ENCODE measurements at regions not wholly inside any gene's neighbourhood (a gene's known extent, or its start where the extent isn't known, plus 50 kb on each side); places are given as distances from the start of the nearest gene placed in this dataset.

DNA sequence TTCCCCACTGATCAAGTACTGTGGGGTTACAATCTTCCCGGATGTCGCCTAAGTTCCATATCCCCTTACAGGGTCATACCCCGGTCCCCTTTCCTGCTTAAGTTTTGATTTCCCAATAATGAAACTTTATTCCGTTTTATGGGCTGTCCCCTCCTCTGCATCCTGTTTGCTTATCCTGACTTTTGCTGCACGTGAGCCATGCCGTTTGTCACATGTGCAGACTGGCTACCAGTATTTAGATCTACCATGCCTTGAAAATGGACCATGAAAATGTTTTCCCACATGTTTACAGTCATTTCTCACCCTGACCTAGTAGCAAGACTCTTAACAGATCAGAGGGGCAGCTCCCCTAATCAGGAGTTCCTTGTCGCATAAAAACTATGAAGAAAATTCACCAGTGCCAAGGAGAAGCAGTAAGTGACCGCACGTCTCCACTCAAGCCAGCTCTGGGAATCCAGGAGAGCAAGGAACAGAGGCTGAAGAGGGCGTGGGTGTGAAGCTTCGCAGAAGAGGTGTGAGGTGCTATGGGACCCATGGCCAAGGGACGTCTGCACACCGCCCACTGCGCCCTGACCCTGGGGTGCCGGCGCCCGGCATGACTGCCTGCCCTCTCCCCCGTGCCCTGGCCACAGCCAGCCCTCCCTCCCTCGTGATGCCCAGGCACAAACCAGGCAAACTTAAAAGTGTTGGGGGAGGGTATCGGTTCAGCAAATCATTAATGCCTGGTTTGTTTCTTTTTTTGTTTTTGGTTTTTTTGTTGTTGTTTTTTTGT lies 440.8 kb upstream of the SALL3 start:
- no peaks in the 10 kb centered on the region for H3K36me3 ChIP-seq (ENCODE audit: control insufficient read depth in 3 of 3, insufficient read depth in 3 of 3, low read length in 3 of 3)
- H3K9me3 ChIP-seq (ENCODE audit: control insufficient read depth in 3 of 3, low read length in 3 of 3) = no peaks in the 10 kb centered on the region
- H3K9ac ChIP-seq (ENCODE audit: low read depth in 1 of 3, low read length in 3 of 3) = no peak overlapping the region
- peaks cover 0 to 10% (median 0%) of the 10 kb centered on the region in 3 donors for H3K27me3 ChIP-seq (ENCODE audit: control insufficient read depth in 3 of 3, insufficient read depth in 3 of 3, low read length in 3 of 3)
- H3K4me3 ChIP-seq (ENCODE audit: low read length in 3 of 3) = no peak overlapping the region
- no peaks in the 10 kb centered on the region for H3K4me1 ChIP-seq (ENCODE audit: control insufficient read depth in 3 of 3, insufficient read depth in 3 of 3, low read length in 3 of 3)
- H3K27ac ChIP-seq (ENCODE audit: low read depth, low read length) = no peak overlapping the region

DNA sequence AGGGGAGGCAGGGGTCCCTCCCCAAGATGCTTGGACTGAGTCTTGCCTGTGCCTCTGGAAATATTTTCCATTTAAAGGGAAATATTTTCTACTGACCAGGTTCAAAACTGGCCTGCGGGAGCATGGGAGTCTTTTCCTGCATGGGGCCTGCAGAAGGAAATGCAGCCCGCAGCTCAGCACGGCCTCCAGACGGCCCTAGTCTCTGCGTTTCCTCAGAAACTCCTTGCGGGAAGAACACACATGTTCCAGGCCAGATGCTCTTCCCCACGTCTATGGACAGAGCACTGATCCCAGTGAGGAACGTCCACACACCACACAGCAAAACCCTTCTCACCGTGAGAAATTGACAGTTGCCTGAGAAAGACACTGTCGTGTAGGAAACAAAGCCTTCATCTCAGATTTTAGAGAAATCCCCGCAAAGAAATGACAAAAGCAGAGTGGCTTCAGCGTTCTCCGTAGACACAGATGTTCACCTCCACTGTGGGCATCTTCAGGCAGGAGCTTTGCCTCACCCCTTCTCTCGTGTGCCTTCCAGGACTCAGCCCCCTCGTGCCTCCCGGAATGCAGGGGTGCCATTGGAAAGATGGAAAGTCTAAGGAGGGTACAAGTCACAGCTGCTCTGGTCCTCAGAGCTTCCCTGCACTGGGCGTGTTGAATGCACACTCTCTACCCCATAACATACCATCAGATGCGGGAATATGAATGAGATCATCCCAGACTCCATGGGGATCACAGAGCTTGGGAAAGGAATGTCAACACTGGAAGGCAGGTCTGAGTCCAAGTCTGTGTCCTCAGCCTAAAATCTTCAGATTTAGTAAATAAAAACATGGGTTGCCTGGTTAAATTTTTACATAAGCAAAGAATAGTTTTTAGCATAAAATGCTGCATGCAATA lies 438.7 kb upstream of the SALL3 start:
- Histone ChIP-seq H3K4me1 (ENCODE audit: control insufficient read depth in 3 of 3, insufficient read depth in 3 of 3, low read length in 3 of 3) (no peaks in the 10 kb centered on the region), H3K27ac (ENCODE audit: low read depth, low read length) (no peak overlapping the region), H3K36me3 (ENCODE audit: control insufficient read depth in 3 of 3, insufficient read depth in 3 of 3, low read length in 3 of 3) (no peaks in the 10 kb centered on the region), H3K9me3 (ENCODE audit: control insufficient read depth in 3 of 3, low read length in 3 of 3) (no peaks in the 10 kb centered on the region), H3K9ac (ENCODE audit: low read depth in 1 of 3, low read length in 3 of 3) (no peak overlapping the region), H3K4me3 (ENCODE audit: low read length in 3 of 3) (no peak overlapping the region), H3K27me3 (ENCODE audit: control insufficient read depth in 3 of 3, insufficient read depth in 3 of 3, low read length in 3 of 3) (peaks cover 0 to 10% (median 0%) of the 10 kb centered on the region in 3 donors)

DNA sequence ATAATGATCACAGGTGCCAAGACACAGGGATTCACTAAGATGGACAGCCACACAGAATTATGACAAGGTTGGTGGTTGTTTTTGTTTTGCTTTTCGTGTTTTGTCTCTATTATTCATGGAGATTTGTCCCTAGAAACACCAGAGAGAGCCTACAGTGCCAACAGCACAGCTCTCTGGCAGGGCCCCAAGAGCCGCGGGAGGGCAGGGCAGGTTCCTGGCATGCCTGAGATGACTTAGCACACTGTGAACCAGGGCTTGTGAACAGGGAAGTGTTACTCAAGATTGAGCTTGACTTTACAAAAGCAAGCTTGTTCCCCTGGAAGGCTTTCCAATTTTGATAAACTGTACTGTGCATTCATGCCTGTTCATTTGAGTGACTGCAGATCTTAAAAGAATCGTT lies 437.4 kb upstream of the SALL3 start:
- Histone ChIP-seq H3K9ac (ENCODE audit: low read depth in 1 of 3, low read length in 3 of 3) (no peak overlapping the region), H3K27me3 (ENCODE audit: control insufficient read depth in 3 of 3, insufficient read depth in 3 of 3, low read length in 3 of 3) (peaks cover 0 to 5% (median 3%) of the 10 kb centered on the region in 3 donors)

DNA sequence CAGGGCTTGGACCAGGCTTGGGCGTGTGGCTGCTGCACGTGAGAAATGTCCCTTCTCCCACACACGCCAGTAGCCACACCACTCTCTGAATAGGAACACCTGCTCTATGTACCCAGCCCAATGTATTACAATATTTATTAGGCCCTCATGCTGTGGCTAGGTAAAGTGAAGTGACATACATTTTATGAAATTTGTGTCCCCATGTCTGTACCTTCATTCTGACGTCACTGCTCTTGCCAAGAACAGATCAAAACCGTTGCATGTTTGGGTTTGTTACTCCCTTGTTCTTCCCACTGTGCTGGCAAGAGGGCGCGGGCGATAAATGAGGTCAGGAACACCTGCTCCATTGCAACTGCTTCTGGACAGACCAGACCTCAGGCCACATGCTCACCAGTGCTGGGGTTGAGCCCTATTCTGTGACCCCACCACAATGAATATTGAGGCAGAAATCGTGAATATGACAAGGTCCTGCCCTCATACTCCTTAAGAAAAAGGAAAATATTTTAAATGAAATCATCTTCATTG lies 436.4 kb upstream of the SALL3 start:
- Histone ChIP-seq H3K36me3 (ENCODE audit: control insufficient read depth in 3 of 3, insufficient read depth in 3 of 3, low read length in 3 of 3) (no peaks in the 10 kb centered on the region), H3K9ac (ENCODE audit: low read depth in 1 of 3, low read length in 3 of 3) (no peak overlapping the region), H3K4me1 (ENCODE audit: control insufficient read depth in 3 of 3, insufficient read depth in 3 of 3, low read length in 3 of 3) (no peaks in the 10 kb centered on the region), H3K27ac (ENCODE audit: low read depth, low read length) (no peak overlapping the region), H3K4me3 (ENCODE audit: low read length in 3 of 3) (no peak overlapping the region), H3K9me3 (ENCODE audit: control insufficient read depth in 3 of 3, low read length in 3 of 3) (no peaks in the 10 kb centered on the region), H3K27me3 (ENCODE audit: control insufficient read depth in 3 of 3, insufficient read depth in 3 of 3, low read length in 3 of 3) (peaks cover 0 to 7% (median 5%) of the 10 kb centered on the region in 3 donors)

More for the DNA sequence above, 437.4 kb upstream of the SALL3 start:
- Histone ChIP-seq H3K4me1 (ENCODE audit: control insufficient read depth in 3 of 3, insufficient read depth in 3 of 3, low read length in 3 of 3) (no peaks in the 10 kb centered on the region), H3K27ac (ENCODE audit: low read depth, low read length) (no peak overlapping the region), H3K9me3 (ENCODE audit: control insufficient read depth in 3 of 3, low read length in 3 of 3) (no peaks in the 10 kb centered on the region), H3K36me3 (ENCODE audit: control insufficient read depth in 3 of 3, insufficient read depth in 3 of 3, low read length in 3 of 3) (no peaks in the 10 kb centered on the region), H3K4me3 (ENCODE audit: low read length in 3 of 3) (no peak overlapping the region)

DNA sequence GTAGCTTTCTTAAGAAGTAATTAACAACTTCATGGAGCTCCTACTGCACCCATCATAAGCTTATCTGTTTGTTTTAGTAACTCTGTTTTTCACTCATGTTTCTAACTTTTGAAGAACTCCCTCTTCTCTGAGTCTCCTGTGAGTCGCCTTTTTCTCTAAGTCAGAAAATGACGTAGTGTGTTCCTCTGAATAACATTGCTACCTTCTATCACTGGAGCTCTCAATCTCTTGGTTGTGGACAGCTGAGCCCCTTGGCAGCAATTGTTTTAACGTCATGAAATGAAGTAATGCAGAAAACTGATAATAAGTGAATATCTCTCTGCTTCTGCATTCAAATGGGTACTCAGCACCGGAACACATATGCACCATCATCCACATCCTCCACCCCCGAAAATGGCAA lies 433.3 kb upstream of the SALL3 start:
- Histone ChIP-seq H3K36me3 (ENCODE audit: control insufficient read depth in 3 of 3, insufficient read depth in 3 of 3, low read length in 3 of 3) (no peaks in the 10 kb centered on the region), H3K4me3 (ENCODE audit: low read length in 3 of 3) (no peak overlapping the region), H3K9me3 (ENCODE audit: control insufficient read depth in 3 of 3, low read length in 3 of 3) (no peaks in the 10 kb centered on the region), H3K9ac (ENCODE audit: low read depth in 1 of 3, low read length in 3 of 3) (no peak overlapping the region), H3K27me3 (ENCODE audit: control insufficient read depth in 3 of 3, insufficient read depth in 3 of 3, low read length in 3 of 3) (peaks cover 0 to 16% (median 0%) of the 10 kb centered on the region in 3 donors), H3K4me1 (ENCODE audit: control insufficient read depth in 3 of 3, insufficient read depth in 3 of 3, low read length in 3 of 3) (no peaks in the 10 kb centered on the region), H3K27ac (ENCODE audit: low read depth, low read length) (no peak overlapping the region)

DNA sequence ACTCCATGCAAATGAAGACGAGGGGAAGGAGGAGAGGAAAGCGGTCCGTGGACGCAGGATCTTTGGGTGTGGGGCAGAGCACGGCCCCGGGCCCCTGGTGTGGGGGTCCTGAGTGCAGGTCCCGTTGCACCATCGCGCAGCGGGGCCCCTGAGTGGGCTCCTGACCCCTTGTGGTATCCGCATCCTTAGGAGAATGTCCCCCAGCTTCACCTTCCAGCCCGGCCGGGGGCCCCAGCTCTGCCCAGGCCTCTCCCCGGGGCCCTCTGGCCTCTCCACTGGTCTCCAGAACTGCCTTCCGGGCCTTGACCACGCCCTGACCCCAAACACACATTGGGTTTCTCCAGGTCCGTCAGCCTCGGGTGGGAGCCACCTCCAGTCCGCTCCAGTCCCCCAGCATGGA lies 431.8 kb upstream of the SALL3 start:
- Histone ChIP-seq H3K4me1 (ENCODE audit: control insufficient read depth in 3 of 3, insufficient read depth in 3 of 3, low read length in 3 of 3) (no peaks in the 10 kb centered on the region), H3K27me3 (ENCODE audit: control insufficient read depth in 3 of 3, insufficient read depth in 3 of 3, low read length in 3 of 3) (peaks cover 0 to 16% (median 0%) of the 10 kb centered on the region in 3 donors), H3K9me3 (ENCODE audit: control insufficient read depth in 3 of 3, low read length in 3 of 3) (no peaks in the 10 kb centered on the region), H3K9ac (ENCODE audit: low read depth in 1 of 3, low read length in 3 of 3) (no peak overlapping the region), H3K36me3 (ENCODE audit: control insufficient read depth in 3 of 3, insufficient read depth in 3 of 3, low read length in 3 of 3) (no peaks in the 10 kb centered on the region), H3K27ac (ENCODE audit: low read depth, low read length) (no peak overlapping the region), H3K4me3 (ENCODE audit: low read length in 3 of 3) (no peak overlapping the region)

DNA sequence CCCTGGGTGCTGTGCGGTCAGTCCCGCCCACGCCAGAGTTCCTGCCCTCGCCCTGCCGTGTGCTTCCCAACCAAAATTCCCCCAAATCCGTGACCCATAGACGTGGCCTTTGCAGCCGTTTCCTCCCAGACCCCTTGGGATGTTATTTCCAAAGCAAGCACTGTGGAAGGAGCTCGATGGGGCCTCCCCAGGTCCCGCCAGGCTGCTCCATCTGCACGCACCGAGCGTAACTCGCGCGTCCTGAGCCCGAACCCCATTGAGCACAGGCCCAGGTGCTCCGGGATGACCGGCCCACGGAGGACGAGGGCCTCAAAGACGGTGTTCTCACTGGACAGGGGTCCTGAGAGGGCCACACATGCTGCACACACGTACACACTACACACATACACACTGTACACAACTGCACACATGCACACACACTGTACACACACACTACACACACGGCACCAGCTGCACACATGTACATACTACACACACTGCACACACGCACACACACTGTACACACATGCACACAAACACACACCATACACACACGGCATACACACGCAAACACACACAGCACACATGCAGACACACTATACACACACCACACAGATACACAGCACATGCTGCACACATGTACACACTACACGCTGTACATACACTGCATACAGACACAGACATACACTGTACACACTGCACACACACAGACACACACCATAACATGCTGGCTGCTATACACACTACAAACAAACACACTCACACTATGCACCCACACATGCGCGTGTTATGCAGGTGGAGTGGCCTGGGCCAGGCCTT lies 431.2 kb upstream of the SALL3 start:
- H3K4me1 ChIP-seq (ENCODE audit: control insufficient read depth in 3 of 3, insufficient read depth in 3 of 3, low read length in 3 of 3) = no peaks in the 10 kb centered on the region
- H3K36me3 ChIP-seq (ENCODE audit: control insufficient read depth in 3 of 3, insufficient read depth in 3 of 3, low read length in 3 of 3) = no peaks in the 10 kb centered on the region
- no peak overlapping the region for H3K27ac ChIP-seq (ENCODE audit: low read depth, low read length)
- no peak overlapping the region for H3K4me3 ChIP-seq (ENCODE audit: low read length in 3 of 3)
- H3K9me3 ChIP-seq (ENCODE audit: control insufficient read depth in 3 of 3, low read length in 3 of 3) = no peaks in the 10 kb centered on the region
- no peak overlapping the region for H3K9ac ChIP-seq (ENCODE audit: low read depth in 1 of 3, low read length in 3 of 3)
- H3K27me3 ChIP-seq (ENCODE audit: control insufficient read depth in 3 of 3, insufficient read depth in 3 of 3, low read length in 3 of 3) = peaks cover 0 to 16% (median 0%) of the 10 kb centered on the region in 3 donors

DNA sequence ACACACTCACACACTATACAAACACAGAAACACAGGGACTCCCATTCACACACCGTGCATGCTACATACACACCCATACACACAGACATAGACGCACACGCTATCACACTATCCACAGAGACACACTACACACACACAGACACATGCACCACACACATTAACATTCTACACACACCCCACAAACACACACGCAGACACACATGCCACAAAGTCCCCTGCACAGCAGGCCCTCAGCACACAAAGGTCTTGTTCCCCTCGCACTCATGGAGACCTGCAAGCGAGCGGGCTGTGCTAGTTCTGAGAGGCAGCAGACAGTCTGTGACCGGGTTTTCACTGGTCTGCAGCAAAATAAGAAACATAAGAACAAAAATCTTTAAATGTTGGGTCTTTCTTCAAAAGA lies 429.6 kb upstream of the SALL3 start:
- H3K4me1 ChIP-seq (ENCODE audit: control insufficient read depth in 3 of 3, insufficient read depth in 3 of 3, low read length in 3 of 3) = no peaks in the 10 kb centered on the region
- H3K36me3 ChIP-seq (ENCODE audit: control insufficient read depth in 3 of 3, insufficient read depth in 3 of 3, low read length in 3 of 3) = no peaks in the 10 kb centered on the region
- no peak overlapping the region for H3K4me3 ChIP-seq (ENCODE audit: low read length in 3 of 3)
- no peak overlapping the region for H3K9ac ChIP-seq (ENCODE audit: low read depth in 1 of 3, low read length in 3 of 3)
- H3K27ac ChIP-seq (ENCODE audit: low read depth, low read length) = no peak overlapping the region
- H3K27me3 ChIP-seq (ENCODE audit: control insufficient read depth in 3 of 3, insufficient read depth in 3 of 3, low read length in 3 of 3) = peaks cover 0 to 16% (median 0%) of the 10 kb centered on the region in 3 donors
- peaks cover 3 to 6% (median 4%) of the 10 kb centered on the region in 3 donors for H3K9me3 ChIP-seq (ENCODE audit: control insufficient read depth in 3 of 3, low read length in 3 of 3)

DNA sequence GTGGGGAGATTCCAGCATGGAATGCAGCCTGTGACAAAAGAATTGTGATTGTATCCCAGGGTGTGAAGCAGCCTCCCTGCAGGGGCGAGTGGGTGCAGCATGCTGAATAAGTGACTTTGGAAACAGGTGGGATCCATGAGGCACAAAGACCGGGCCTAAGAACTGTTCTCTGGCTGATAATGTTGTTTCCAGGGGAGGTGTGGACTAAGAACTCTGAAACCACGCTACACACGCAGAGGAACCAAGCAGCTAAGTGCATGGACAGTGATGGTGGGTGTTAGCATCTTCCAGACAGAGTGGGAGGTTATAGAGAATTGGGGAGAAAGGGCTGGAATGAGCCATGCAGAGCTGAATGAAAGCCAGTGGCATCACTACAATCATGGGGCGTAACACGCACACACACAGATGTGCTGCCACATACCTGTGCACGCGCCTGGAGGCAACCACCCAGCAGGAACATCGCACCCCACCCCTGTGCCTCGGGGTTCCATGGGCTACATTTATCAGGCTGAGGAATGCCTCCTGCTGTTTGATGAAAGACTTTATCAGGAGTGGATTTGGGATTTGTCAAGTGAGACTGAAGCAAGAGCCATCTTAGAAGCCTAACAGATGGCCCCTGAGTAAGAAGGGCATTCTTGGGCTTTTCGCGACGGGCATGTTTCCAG lies 424.5 kb upstream of the SALL3 start:
- no peak overlapping the region for H3K4me3 ChIP-seq (ENCODE audit: low read length in 3 of 3)
- no peak overlapping the region for H3K27ac ChIP-seq (ENCODE audit: low read depth, low read length)
- no peaks in the 10 kb centered on the region for H3K4me1 ChIP-seq (ENCODE audit: control insufficient read depth in 3 of 3, insufficient read depth in 3 of 3, low read length in 3 of 3)
- no peak overlapping the region for H3K9ac ChIP-seq (ENCODE audit: low read depth in 1 of 3, low read length in 3 of 3)
- H3K27me3 ChIP-seq (ENCODE audit: control insufficient read depth in 3 of 3, insufficient read depth in 3 of 3, low read length in 3 of 3) = no peaks in the 10 kb centered on the region
- peaks cover 6 to 8% (median 7%) of the 10 kb centered on the region in 3 donors for H3K9me3 ChIP-seq (ENCODE audit: control insufficient read depth in 3 of 3, low read length in 3 of 3)
- no peaks in the 10 kb centered on the region for H3K36me3 ChIP-seq (ENCODE audit: control insufficient read depth in 3 of 3, insufficient read depth in 3 of 3, low read length in 3 of 3)
